Small intestine (tissue), 7 donors: ENCODE measurements at regions not wholly inside any gene's neighbourhood (a gene's known extent, or its start where the extent isn't known, plus 50 kb on each side); places are given as distances from the start of the nearest gene placed in this dataset.

ENCODE experiments used
- DNase-seq, 2 donors: peaks; one replicate each; pipeline versions ENCODE4 v3.0.0 to v3.0.0-alpha.2; 2013
- FAIRE-seq: peaks from 2 replicates; lab custom pipeline; 2012; peaks lifted over from hg19 to GRCh38; lab: Jason Lieb, UNC
- H3K27ac ChIP-seq, 3 donors: one replicate each; pipeline ENCODE4 v1.5.1; 2013; ENCODE audit warnings: low read length in 2 of 3, mild to moderate bottlenecking in 2 of 3, control low read depth in 1 of 3, inconsistent platforms in 1 of 3, low read depth in 1 of 3, moderate library complexity in 1 of 3
- H3K27me3 ChIP-seq, 3 donors: one replicate each; pipeline ENCODE4 v1.6.1; 2013; ENCODE audit warnings: low read length in 3 of 3, inconsistent platforms in 1 of 3; ENCODE audit not compliant: control insufficient read depth in 3 of 3, insufficient read depth in 3 of 3
- H3K36me3 ChIP-seq, 3 donors: one replicate each; pipeline ENCODE4 v1.6.1; 2013; ENCODE audit warnings: low read length in 3 of 3, inconsistent platforms in 1 of 3, low read depth in 1 of 3, mild to moderate bottlenecking in 1 of 3, moderate library complexity in 1 of 3; ENCODE audit not compliant: control insufficient read depth in 3 of 3, insufficient read depth in 2 of 3
- H3K4me1 ChIP-seq, 3 donors: one replicate each; pipeline ENCODE4 v1.6.1; 2013; ENCODE audit warnings: low read length in 2 of 3, inconsistent platforms in 1 of 3, low read depth in 1 of 3, mild to moderate bottlenecking in 1 of 3, moderate library complexity in 1 of 3; ENCODE audit not compliant: control insufficient read depth in 3 of 3, insufficient read depth in 2 of 3
- H3K4me3 ChIP-seq, 3 donors: one replicate each; pipeline ENCODE4 v1.5.1; 2013; ENCODE audit warnings: low read length in 3 of 3, control low read depth in 1 of 3, inconsistent platforms in 1 of 3, low read depth in 1 of 3, mild to moderate bottlenecking in 1 of 3, moderate library complexity in 1 of 3
- H3K9me3 ChIP-seq, 2 donors: one replicate each; pipeline ENCODE4 v1.6.1; 2013; ENCODE audit warnings: low read depth in 1 of 2, low read length in 1 of 2; ENCODE audit not compliant: control insufficient read depth in 2 of 2, insufficient read depth in 1 of 2
- WGBS, 3 donors: extraction: QIAGEN DNeasy Blood & Tissue Kit; methylation state at CpG; one replicate each; pipeline ENCODE4 v1.1.7; 2013; 5-methylcytosine and 5-hydroxymethylcytosine counted together
- donor health status: healthy with polysubstance abuse.
- donor health status: control.
- donor health status: control.
- donor health status: Bipolar disorder and iron deficiency.
- donor health status: healthy.

- DNase-seq, result no peak
- FAIRE-seq, result no peak
- no peak overlapping the region for H3K4me3 ChIP-seq
- no peaks in the 10 kb centered on the region for H3K27me3 ChIP-seq
- H3K4me1 ChIP-seq, result no peaks in the 10 kb centered on the region
- H3K27ac ChIP-seq, result no peak overlapping the region
- H3K36me3 ChIP-seq, result no peaks in the 10 kb centered on the region
- 68 to 74% (median 69%) methylated on average over 4 of the region's 4 CpGs for WGBS, 3 donors
- no peaks in the 10 kb centered on the region for H3K9me3 ChIP-seq
These were observed 443.6 kb upstream of the SYT1 start for GRCh38 chr12:78420991-78421390.

GRCh38 chr12:78430551-78430950 lies 434.0 kb upstream of the SYT1 start:
- H3K27ac ChIP-seq, result no peak overlapping the region
- FAIRE-seq (no peak), DNase-seq (no peak)
- no peaks in the 10 kb centered on the region for H3K9me3 ChIP-seq
- H3K27me3 ChIP-seq, result no peaks in the 10 kb centered on the region
- H3K36me3 ChIP-seq, result no peaks in the 10 kb centered on the region
- WGBS, 3 donors, result 5 to 19% (median 10%) methylated on average over 2 of the region's 2 CpGs
- H3K4me3 ChIP-seq, result no peak overlapping the region
- no peaks in the 10 kb centered on the region for H3K4me1 ChIP-seq

- DNase-seq, result no peak
- FAIRE-seq, result no peak
These were observed 432.6 kb upstream of the SYT1 start for GRCh38 chr12:78431931-78432330.

GRCh38 chr12:78439666-78440065 lies 424.9 kb upstream of the SYT1 start:
- FAIRE-seq, result no peak
- H3K9me3 ChIP-seq, result peaks cover 0 to 12% of the 10 kb centered on the region in 2 donors
- DNase-seq, result no peak

More at GRCh38 chr12:78431931-78432330, 432.6 kb upstream of the SYT1 start:
- Histone ChIP-seq H3K9me3 (no peaks in the 10 kb centered on the region), H3K27me3 (no peaks in the 10 kb centered on the region), H3K4me1 (no peaks in the 10 kb centered on the region), H3K36me3 (no peaks in the 10 kb centered on the region), H3K4me3 (no peak overlapping the region), H3K27ac (no peak overlapping the region)

GRCh38 chr12:78441737-78442453 lies 422.7 kb upstream of the SYT1 start:
- H3K36me3 ChIP-seq, result no peaks in the 10 kb centered on the region
- H3K4me1 ChIP-seq, result no peaks in the 10 kb centered on the region
- WGBS, 3 donors, result 58 to 63% (median 63%) methylated on average over 3 of the region's 3 CpGs
- no peak overlapping the region for H3K27ac ChIP-seq
- no peak for DNase-seq
- H3K27me3 ChIP-seq, result no peaks in the 10 kb centered on the region
- peaks cover 0 to 12% of the 10 kb centered on the region in 2 donors for H3K9me3 ChIP-seq
- no peak for FAIRE-seq
- H3K4me3 ChIP-seq, result no peak overlapping the region

More at GRCh38 chr12:78439666-78440065, 424.9 kb upstream of the SYT1 start:
- 62 to 76% (median 74%) methylated on average over 5 of the region's 5 CpGs for WGBS, 3 donors
- no peak overlapping the region for H3K4me3 ChIP-seq
- no peaks in the 10 kb centered on the region for H3K36me3 ChIP-seq
- no peak overlapping the region for H3K27ac ChIP-seq
- no peaks in the 10 kb centered on the region for H3K4me1 ChIP-seq
- no peaks in the 10 kb centered on the region for H3K27me3 ChIP-seq

- Histone ChIP-seq H3K27me3 (no peaks in the 10 kb centered on the region), H3K9me3 (peaks cover 0 to 12% of the 10 kb centered on the region in 2 donors), H3K4me3 (no peak overlapping the region), H3K27ac (no peak overlapping the region), H3K4me1 (no peaks in the 10 kb centered on the region), H3K36me3 (no peaks in the 10 kb centered on the region)
- WGBS, 3 donors, result 23 to 41% (median 30%) methylated on average over 1 of the region's 1 CpG
- no peak for DNase-seq
- FAIRE-seq, result no peak
These were observed 422.1 kb upstream of the SYT1 start for GRCh38 chr12:78442454-78442801.

- FAIRE-seq (no peak), DNase-seq (no peak)
- WGBS, 3 donors, result 91 to 93% (median 92%) methylated on average over 2 of the region's 2 CpGs
These were observed 418.0 kb upstream of the SYT1 start for GRCh38 chr12:78446555-78446954.

GRCh38 chr12:78447373-78447772 lies 417.2 kb upstream of the SYT1 start:
- no peak overlapping the region for H3K27ac ChIP-seq
- no peaks in the 10 kb centered on the region for H3K9me3 ChIP-seq
- DNase-seq, result no peak
- 26 to 52% (median 37%) methylated on average over 1 of the region's 1 CpG for WGBS, 3 donors
- no peaks in the 10 kb centered on the region for H3K27me3 ChIP-seq
- H3K4me1 ChIP-seq, result no peaks in the 10 kb centered on the region
- H3K36me3 ChIP-seq, result no peaks in the 10 kb centered on the region
- no peak for FAIRE-seq
- no peak overlapping the region for H3K4me3 ChIP-seq

More at GRCh38 chr12:78446555-78446954, 418.0 kb upstream of the SYT1 start:
- no peaks in the 10 kb centered on the region for H3K36me3 ChIP-seq
- H3K4me3 ChIP-seq, result no peak overlapping the region
- no peaks in the 10 kb centered on the region for H3K4me1 ChIP-seq
- H3K27me3 ChIP-seq, result no peaks in the 10 kb centered on the region
- H3K9me3 ChIP-seq, result no peaks in the 10 kb centered on the region
- no peak overlapping the region for H3K27ac ChIP-seq

GRCh38 chr12:78448692-78449091 lies 415.9 kb upstream of the SYT1 start:
- Histone ChIP-seq H3K4me1 (no peaks in the 10 kb centered on the region), H3K36me3 (no peaks in the 10 kb centered on the region), H3K27ac (no peak overlapping the region), H3K9me3 (no peaks in the 10 kb centered on the region), H3K27me3 (no peaks in the 10 kb centered on the region), H3K4me3 (no peak overlapping the region)
- FAIRE-seq (no peak), DNase-seq (no peak)
- 76 to 82% (median 76%) methylated on average over 2 of the region's 2 CpGs for WGBS, 3 donors
